Gastrocnemius medialis (tissue), 4 donors: ENCODE measurements at regions not wholly inside any gene's neighbourhood (a gene's known extent, or its start where the extent isn't known, plus 50 kb on each side); places are given as distances from the start of the nearest gene placed in this dataset.

Experiments
- ATAC-seq, 2 donors: fragments of 150-250 bp; one replicate each; pipeline ENCODE4 v1.9.1; 2016
- DNase-seq, 2 donors: peaks; one replicate each; pipeline ENCODE4 v3.0.0-alpha.2; 2019
- H3K27ac ChIP-seq, 4 donors: fragments of 200-600 bp; sonication (generic); 1 replicate in 1 of 4; 2 replicates in 3 of 4; pipeline ENCODE4 v1.5.1; 2016 to 2018; ENCODE audit warnings: mild to moderate bottlenecking in 2 of 4, moderate library complexity in 1 of 4
- H3K27me3 ChIP-seq, 3 donors: fragments of 200-600 bp; sonication (generic) in 2 of 3; 1 replicate in 1 of 3; 2 replicates in 2 of 3; pipeline versions ENCODE4 v1.5.1 to v1.6.0; 2016 to 2019; ENCODE audit warnings: mild to moderate bottlenecking in 1 of 3, moderate library complexity in 1 of 3
- H3K36me3 ChIP-seq, 2 donors: fragments of 200-600 bp; sonication (generic) in 1 of 2; one replicate each; pipeline ENCODE4 v1.5.1; 2017 to 2018
- H3K4me1 ChIP-seq, 2 donors: fragments of 200-600 bp; sonication (generic) in 1 of 2; one replicate each; pipeline ENCODE4 v1.5.1; 2016 to 2017; ENCODE audit warnings: mild to moderate bottlenecking in 2 of 2
- H3K4me3 ChIP-seq, 4 donors: fragments of 200-600 bp; sonication (generic) in 3 of 4; 1 replicate in 1 of 4; 2 replicates in 3 of 4; pipeline ENCODE4 v1.5.1; 2016 to 2019; ENCODE audit warnings: mild to moderate bottlenecking in 2 of 4
- H3K9me3 ChIP-seq, 3 donors: fragments of 200-600 bp; sonication (generic) in 2 of 3; 1 replicate in 1 of 3; 2 replicates in 2 of 3; pipeline ENCODE4 v1.5.1; 2016 to 2019
- POLR2A ChIP-seq, 2 donors: fragments of 450-650 bp; IDR thresholded peaks; one replicate each; pipeline ENCODE4 v1.6.1; 2017; ENCODE audit warnings: antibody characterized with exemption in 2 of 2, mild to moderate bottlenecking in 2 of 2, moderate library complexity in 2 of 2
- in situ Hi-C, 4 donors: fragments of 200-750 bp; cut with MboI; loops; one replicate each; pipeline versions ENCODE4 v1.15.0 to v1.8.0; 2017; ENCODE audit warnings: low sequenced_read_pairs in 4 of 4
- intact Hi-C: fragments of 100-400 bp; cut with DNase I; formaldehyde crosslinking; loops from one replicate; pipeline ENCODE4 v1.15.1; 2023; ENCODE audit warnings: low total_unique reads
- TF ChIP-seq, protein P1 (sequence below), 5 experiments: fragments of 450-650 bp in 3 of 5; fragments of 200-600 bp in 2 of 5; sonication (generic) in 2 of 5; IDR thresholded peaks in 4 of 5; conservative IDR thresholded peaks in 1 of 5; 1 replicate in 4 of 5; 2 replicates in 1 of 5; pipeline ENCODE4 v1.5.1; 2016 to 2019; ENCODE audit warnings: antibody characterized with exemption in 5 of 5, mild to moderate bottlenecking in 3 of 5, moderate library complexity in 3 of 5

DNA sequence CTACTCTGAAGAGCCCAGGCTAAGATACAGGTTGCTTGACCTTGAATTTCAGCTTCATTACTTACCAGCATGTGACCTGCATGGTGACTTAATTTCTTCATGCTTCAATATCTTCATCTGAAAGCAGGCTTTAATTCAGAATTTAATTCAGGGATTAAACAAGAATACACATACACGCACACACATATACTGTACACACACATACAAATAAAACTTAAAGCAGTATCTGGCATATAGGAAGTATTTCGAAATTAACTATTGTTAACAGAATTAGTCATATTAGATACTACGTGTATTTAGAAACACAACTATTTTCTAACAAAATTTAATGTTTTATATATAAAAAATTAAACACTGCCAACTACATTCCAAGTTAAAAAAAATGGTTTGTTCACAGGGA lies 640.3 kb downstream of the SLC6A15 start:
- Histone ChIP-seq H3K27ac (no peak overlapping the region), H3K9me3 (no peaks in the 10 kb centered on the region), H3K27me3 (no peaks in the 10 kb centered on the region), H3K4me1 (no peaks in the 10 kb centered on the region), H3K4me3 (no peak overlapping the region), H3K36me3 (no peaks in the 10 kb centered on the region)
- TF ChIP-seq, protein P1, sequence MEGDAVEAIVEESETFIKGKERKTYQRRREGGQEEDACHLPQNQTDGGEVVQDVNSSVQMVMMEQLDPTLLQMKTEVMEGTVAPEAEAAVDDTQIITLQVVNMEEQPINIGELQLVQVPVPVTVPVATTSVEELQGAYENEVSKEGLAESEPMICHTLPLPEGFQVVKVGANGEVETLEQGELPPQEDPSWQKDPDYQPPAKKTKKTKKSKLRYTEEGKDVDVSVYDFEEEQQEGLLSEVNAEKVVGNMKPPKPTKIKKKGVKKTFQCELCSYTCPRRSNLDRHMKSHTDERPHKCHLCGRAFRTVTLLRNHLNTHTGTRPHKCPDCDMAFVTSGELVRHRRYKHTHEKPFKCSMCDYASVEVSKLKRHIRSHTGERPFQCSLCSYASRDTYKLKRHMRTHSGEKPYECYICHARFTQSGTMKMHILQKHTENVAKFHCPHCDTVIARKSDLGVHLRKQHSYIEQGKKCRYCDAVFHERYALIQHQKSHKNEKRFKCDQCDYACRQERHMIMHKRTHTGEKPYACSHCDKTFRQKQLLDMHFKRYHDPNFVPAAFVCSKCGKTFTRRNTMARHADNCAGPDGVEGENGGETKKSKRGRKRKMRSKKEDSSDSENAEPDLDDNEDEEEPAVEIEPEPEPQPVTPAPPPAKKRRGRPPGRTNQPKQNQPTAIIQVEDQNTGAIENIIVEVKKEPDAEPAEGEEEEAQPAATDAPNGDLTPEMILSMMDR (IDR thresholded peaks at IDR 0.05 in 4 of 5, conservative IDR thresholded peaks at IDR 0.05 in 1 of 5) = no peak
- TF ChIP-seq POLR2A (IDR thresholded peaks at IDR 0.05) = no peak
- intact Hi-C loops = no loop called here
- ATAC-seq (no peak), DNase-seq (no peak)
- in situ Hi-C loops = no loop called here

DNA sequence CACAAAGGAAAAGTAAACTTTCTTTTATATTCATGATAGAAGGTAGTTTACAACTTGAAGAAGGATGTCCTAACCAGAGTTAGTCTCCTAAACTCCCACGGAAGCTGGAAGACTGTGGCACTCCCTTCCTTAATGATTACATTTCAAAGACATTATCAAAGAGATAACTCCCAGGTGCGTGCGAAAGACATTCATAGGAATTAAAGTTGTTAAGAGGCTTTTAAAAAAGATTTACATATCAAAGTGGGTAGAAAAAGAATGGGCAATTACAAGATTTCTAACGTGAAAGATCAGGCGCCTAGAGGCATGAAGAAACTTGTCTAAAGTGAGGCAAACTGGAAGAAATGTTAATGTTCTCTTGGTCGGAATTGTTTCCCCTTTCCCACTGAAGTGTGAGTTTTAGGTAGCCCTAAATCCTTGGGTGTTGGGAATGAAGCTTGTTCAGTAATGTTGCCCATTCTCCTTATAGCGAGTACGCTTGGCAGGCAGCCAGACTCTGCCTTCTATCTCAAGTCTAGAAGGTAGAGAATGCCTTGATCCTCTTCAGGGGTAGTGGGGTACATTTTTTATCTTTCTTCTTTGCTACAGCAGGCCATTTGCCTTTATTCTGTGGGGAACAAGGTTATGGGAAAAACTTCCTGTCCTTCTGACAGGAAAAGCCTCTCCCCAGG lies 642.0 kb downstream of the SLC6A15 start:
- no peak for TF ChIP-seq POLR2A (IDR thresholded peaks at IDR 0.05)
- TF ChIP-seq, protein P1 (IDR thresholded peaks at IDR 0.05 in 4 of 5, conservative IDR thresholded peaks at IDR 0.05 in 1 of 5) = no peak
- Histone ChIP-seq H3K4me1 (no peaks in the 10 kb centered on the region), H3K9me3 (no peaks in the 10 kb centered on the region), H3K36me3 (no peaks in the 10 kb centered on the region), H3K27me3 (no peaks in the 10 kb centered on the region), H3K27ac (no peak overlapping the region), H3K4me3 (no peak overlapping the region)
- intact Hi-C loops (no loop called here), in situ Hi-C loops (no loop called here)
- no peak for DNase-seq
- no peak for ATAC-seq

DNA sequence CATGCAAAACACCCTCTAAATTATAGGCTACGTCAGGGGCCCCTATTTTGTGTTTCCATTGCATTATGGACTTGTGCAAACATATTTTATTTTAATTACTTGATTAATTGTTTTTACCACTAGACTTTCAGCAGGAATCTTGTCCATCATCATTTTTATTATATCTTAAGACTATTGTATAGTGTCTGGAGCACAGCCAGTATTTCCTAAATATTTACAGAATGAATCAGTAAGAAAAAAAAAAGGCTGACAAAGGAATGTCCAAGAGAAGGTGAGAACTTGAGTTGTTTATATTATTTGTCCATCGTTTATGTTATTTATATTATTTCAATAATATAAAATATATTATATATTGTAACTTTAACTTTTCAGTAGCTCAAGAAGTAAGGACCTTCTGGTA lies 664.7 kb downstream of the SLC6A15 start:
- Histone ChIP-seq H3K4me3 (no peak overlapping the region), H3K27me3 (no peaks in the 10 kb centered on the region), H3K4me1 (no peaks in the 10 kb centered on the region), H3K9me3 (no peaks in the 10 kb centered on the region), H3K36me3 (no peaks in the 10 kb centered on the region), H3K27ac (no peak overlapping the region)
- no peak for DNase-seq
- TF ChIP-seq POLR2A (IDR thresholded peaks at IDR 0.05) = no peak
- TF ChIP-seq, protein P1 (IDR thresholded peaks at IDR 0.05 in 4 of 5, conservative IDR thresholded peaks at IDR 0.05 in 1 of 5) = no peak
- no peak for ATAC-seq
- in situ Hi-C loops = no loop called here
- intact Hi-C loops = no loop called here

DNA sequence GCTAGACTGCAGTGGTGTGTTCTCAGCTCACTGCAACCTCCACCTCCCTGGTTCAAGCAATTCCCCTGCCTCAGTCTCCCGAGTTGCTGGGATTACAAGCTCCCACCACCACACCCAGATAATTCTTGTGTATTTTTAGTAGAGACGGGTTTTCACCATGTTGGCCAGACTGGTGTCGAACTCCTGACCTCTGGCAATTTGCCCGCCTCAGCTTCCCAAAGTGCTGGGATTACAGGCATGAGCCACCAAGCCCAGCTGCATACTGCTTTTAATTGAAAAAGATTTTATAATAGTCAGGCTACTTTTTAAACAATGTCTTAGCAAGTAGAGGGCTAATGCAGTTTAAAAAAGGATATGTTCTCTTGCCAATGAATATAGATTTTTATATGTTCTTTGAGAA lies 668.9 kb downstream of the SLC6A15 start:
- in situ Hi-C loops = no loop called here
- no peaks in the 10 kb centered on the region for H3K9me3 ChIP-seq
- no peaks in the 10 kb centered on the region for H3K36me3 ChIP-seq
- TF ChIP-seq, protein P1 (IDR thresholded peaks at IDR 0.05 in 4 of 5, conservative IDR thresholded peaks at IDR 0.05 in 1 of 5) = no peak
- TF ChIP-seq POLR2A (IDR thresholded peaks at IDR 0.05) = no peak
- ATAC-seq (no peak), DNase-seq (no peak)
- no peak overlapping the region for H3K4me3 ChIP-seq
- no peak overlapping the region for H3K27ac ChIP-seq
- no peaks in the 10 kb centered on the region for H3K27me3 ChIP-seq
- H3K4me1 ChIP-seq = no peaks in the 10 kb centered on the region
- intact Hi-C loops = no loop called here

DNA sequence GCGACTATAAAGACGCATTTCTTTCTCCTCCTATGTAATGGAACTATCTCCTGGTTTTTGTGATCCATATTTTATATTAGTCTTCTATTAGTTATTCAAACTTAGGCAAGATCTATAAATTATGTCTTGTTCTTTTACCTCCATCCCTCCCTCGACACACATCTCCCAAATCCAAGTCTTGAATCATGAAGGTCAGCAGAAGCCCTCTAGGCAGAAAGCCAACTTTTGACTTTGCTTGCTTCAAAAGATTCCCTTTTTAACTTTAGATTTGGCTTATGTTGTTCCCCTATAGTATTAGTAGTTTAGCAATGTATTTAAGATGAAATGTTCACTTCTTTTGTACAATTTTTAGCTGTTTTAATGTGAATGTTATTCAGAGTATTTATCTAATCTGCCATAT lies 689.8 kb downstream of the SLC6A15 start:
- TF ChIP-seq POLR2A (IDR thresholded peaks at IDR 0.05) = no peak
- TF ChIP-seq, protein P1 (IDR thresholded peaks at IDR 0.05 in 4 of 5, conservative IDR thresholded peaks at IDR 0.05 in 1 of 5) = no peak

More for the DNA sequence above, 689.8 kb downstream of the SLC6A15 start:
- Histone ChIP-seq H3K36me3 (no peaks in the 10 kb centered on the region), H3K4me3 (no peak overlapping the region), H3K27ac (no peak overlapping the region), H3K27me3 (no peaks in the 10 kb centered on the region), H3K9me3 (no peaks in the 10 kb centered on the region), H3K4me1 (no peaks in the 10 kb centered on the region)
- in situ Hi-C loops (no loop called here), intact Hi-C loops (no loop called here)
- ATAC-seq = no peak
- no peak for DNase-seq
